Urothelium cell line (cell line): ENCODE measurements at regions not wholly inside any gene's neighbourhood (a gene's known extent, or its start where the extent isn't known, plus 50 kb on each side); places are given as distances from the start of the nearest gene placed in this dataset.

ENCODE experiments used
- DNase-seq: peaks from one replicate; pipeline ENCODE4 v3.0.0; 2011; ENCODE audit warnings: low spot score, mixed read lengths
- FAIRE-seq: peaks from 2 replicates; lab custom pipeline; 2011; peaks lifted over from hg19 to GRCh38; lab: Jason Lieb, UNC

DNA sequence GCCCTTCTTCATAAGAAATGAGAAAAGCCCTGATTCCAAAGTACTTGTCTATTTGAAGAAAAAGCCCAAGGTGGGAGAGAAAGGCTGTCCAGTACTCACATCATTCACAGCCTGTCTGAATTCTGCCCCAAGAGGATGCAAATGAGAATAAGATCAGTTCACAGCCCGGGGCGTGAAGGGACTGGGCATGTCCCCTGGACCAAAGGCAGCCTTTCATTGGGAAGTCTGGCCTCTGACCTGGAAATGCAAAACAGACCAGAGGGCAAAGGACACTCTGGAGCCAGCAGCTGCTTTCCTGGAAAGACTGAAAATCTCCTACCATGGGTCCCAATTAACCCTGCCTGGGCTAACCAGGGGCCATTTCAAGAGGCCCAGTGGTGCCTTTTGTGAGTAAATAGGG is 191.2 kb upstream of the PELI2 start:
- no peak for FAIRE-seq
- no peak for DNase-seq

DNA sequence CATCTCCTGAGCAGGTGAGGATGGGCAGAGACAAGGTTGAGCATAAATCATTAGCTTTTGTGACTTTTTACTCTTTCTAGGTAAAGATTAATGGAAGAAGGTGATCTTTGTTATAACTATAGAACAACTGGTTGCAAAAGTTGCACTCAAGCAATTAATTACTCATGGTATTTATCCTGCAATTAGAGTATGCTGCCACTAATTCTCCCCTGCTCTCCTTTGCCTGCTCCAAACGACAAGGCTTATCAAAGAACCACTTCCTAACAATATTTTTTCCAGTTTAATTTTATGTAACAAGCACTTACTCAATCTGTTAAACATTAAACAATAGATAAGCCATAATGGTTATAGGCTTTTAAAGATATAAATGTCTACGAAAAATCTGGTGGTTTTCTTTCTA is 189.9 kb upstream of the PELI2 start:
- DNase-seq (no peak), FAIRE-seq (no peak)

DNA sequence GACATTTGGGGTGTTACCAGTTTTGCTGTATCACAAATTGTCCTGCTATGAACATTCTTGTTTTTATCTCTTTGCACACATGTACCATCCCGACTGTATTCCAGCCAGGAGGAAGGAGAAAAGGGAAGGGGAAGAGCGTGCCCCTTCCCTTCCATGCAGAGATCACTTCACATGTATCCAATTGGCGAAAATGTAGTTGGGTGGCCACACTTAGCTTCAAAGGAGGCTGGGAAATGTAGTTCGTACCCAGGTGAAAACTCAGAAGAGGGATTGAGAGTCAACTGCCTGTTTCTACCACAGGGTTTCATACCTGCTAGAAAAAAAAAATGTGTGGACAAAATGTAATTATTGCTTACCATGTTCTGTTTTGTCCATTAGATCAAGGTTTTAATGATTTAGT is 189.1 kb upstream of the PELI2 start:
- no peak for DNase-seq

DNA sequence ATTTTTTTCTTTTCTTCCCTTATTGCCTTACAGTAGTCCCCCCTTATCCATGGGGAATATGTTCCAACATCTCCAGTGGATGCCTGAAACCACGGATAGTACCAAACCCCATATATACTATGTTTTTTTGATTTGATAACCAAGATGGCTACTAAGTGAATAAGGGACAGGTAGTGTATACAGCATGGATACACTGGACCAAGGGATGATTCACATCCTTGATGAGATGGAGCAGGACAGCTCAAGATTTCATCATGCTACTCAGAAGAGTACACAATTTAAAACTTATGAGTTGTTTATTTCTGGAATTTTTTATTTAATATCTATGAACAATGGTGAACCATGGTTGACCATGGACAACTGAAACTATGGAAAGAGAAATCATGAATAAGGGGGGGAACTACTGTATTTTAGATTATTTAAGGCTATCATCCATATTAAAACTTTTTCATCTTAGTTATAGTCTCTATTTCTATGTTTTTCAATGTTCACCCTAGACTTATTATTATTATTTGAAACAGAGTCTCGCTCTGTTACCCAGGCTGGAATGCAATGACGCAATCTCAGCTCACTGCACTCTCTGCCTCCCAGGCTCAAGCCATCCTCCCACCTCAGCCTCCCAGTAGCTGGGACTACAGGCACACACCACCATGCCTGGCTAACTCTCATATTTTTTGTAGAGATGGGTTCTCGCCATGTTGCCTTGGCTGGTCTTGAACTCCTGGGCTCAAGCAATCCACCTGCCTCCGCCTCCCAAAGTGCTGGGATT is 188.0 kb upstream of the PELI2 start:
- FAIRE-seq (no peak), DNase-seq (no peak)

More for the DNA sequence above, 189.1 kb upstream of the PELI2 start:
- peak; percentile 68 for FAIRE-seq

DNA sequence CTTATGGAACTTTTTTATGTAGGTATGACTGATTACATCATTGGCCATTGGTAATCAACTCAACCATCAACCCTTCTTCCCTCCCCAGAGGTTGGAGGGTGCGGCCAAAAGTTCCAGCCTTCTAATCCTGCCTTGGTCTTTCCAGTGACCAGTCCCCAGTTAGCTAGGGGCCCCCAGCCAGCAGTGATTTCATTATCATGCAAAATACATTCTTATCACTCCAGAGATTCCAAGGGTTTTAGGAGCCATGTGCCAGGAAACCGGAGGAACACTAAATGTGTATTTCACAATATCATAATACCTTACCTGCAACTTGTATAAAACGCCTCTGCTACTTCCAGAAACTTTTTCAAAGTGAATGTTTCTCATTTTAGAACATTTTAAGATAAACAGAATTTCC is 181.5 kb upstream of the PELI2 start:
- FAIRE-seq (no peak), DNase-seq (no peak)

DNA sequence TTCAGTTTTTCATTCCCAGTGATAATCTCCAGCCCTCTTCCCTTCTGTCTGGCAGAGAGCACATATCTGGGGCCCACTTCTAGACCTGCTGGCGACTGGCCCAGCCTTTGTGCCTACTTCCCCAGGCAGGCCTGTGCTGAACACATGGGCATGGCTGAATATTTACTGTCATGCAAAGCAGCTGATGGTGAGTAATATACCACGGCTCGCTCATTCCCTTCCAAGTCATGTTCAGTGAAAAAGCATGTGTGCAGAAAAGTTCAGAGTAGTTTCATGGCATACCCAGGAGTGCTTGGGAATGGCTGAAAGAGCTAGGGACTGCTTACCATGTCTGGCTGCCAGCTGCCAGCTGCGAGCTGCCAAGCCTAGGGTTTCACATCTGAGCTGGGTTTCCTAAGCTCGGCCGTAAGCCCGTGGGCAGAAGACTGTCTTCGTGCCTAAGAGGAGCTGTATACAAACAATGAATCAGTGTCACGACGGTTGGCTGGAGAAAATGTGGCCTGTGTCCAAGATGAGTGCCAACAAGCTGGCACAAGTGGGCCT is 179.9 kb upstream of the PELI2 start:
- FAIRE-seq (peak; percentile 78), DNase-seq (peak; percentile 35)

DNA sequence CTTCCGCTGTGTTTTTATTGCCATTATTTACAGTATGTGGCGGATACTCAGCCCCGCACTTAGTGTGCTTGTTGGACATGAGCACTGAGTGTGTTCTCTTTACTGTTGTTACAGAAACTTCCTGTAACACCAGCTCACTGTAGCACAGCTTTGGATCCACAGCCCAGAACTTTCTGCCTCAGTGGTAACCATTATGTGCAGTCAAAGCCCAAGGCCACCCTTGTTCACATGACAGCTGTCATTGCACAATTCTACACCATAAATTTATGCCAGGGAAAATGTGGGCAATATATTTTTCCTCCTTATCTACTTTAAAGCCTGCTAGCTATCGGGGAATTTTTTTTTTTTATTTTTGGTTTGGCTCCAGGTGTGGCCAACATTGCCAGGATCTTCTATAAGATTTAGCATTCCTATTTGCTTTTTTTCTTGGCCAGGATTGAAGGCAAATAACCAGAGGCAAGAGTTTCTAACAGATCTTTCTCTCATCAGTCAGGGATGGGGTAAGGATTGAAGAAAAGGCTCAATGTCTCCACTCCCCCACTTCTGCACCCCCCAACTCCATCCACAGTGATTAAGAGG is 176.0 kb upstream of the PELI2 start:
- DNase-seq, result no peak
- FAIRE-seq, result no peak

DNA sequence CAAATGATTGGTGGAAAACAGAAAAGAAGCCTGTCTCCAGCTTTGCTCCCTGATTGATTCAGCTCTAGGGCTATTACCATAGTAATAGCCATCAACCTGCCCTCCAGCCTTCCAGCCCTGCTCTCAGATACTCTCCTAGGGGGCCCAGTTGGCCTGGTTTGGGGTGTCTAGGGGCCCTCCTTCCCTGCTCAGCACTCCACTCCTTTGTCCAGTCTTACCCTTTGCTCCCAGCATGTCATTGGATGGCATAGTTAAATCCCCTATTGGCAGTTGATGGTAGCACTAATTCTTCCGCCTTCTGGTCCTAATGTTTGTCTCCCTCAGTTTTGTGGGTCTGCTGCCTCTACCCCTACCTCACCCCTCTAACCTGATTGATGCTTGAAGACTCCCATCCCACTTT is 175.4 kb upstream of the PELI2 start:
- DNase-seq (no peak), FAIRE-seq (no peak)

DNA sequence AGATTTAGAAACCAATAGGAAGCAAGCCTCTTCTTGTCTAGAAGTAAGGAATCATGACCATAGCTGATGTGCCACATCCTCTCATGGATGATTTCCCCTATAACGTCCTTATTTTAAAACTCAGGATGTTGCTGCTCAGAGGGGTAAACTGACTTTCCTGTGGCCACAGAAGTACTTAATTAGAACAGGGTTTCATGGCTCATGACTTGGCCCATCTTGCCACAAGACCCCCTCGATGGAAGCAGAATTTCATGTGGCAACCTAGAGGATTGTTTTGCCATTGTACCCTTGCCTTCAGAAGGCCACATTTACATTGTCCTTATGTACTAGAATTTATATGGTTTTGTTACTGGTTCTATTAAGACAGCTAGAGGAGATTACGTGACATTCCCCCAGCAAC is 173.5 kb upstream of the PELI2 start:
- FAIRE-seq, result peak; percentile 23
- no peak for DNase-seq

DNA sequence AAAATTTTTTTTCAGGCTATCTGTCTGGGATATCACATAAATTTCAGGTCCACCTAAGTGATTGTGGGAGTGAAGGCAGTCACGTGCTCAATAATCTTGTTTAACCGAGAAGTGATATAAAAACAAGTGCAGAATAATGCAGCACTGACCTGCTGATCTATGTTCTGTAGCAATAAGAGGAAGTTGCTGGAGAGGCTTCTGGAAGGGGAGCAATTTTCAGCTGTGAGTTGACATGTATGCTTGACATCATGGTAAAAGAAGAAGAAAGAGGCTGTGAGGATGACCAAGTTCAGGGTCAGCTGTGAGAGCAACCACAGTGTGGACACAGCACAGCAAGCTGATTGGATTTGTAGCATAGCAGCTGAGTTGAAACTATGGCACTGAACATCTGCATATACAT is 172.0 kb upstream of the PELI2 start:
- FAIRE-seq (peak; percentile 44), DNase-seq (no peak)

DNA sequence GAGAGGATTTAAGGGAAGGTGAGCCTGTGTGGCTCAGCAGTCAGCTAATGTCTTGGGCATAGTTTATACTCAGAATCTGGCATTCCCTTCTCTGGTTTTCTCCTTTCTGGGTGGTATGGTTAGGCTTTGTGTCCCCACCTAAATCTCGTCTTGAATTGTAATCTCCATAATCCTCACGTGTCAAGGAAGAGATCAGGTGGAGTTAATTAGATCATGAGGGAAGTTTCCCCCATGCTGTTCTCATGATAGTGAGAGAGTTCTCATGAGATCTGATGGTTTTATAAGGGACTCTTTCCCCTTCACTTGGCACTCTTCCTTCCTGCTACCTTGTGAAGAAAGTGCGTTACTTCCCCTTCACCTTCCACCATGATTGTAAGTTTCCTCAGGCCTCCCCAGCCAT is 169.8 kb upstream of the PELI2 start:
- no peak for FAIRE-seq
- no peak for DNase-seq

DNA sequence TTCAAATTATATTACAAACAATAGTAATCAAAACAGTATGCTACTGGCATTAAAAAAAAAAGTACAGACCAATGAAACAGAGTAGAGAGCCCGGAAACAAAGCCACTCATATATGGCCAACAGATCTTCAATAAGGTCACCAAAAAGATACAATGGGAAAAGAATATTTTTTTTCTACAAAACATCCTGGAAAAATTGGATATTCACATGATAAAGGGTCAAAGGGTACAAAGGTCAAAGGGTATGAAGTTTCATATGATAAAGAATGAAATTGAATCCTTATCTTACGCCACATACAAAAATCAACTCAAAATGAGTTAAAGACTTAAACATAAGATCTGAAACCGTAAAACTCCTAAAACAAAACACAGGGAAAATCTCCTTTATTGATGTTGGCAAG is 168.5 kb upstream of the PELI2 start:
- DNase-seq, result no peak
- FAIRE-seq, result no peak

DNA sequence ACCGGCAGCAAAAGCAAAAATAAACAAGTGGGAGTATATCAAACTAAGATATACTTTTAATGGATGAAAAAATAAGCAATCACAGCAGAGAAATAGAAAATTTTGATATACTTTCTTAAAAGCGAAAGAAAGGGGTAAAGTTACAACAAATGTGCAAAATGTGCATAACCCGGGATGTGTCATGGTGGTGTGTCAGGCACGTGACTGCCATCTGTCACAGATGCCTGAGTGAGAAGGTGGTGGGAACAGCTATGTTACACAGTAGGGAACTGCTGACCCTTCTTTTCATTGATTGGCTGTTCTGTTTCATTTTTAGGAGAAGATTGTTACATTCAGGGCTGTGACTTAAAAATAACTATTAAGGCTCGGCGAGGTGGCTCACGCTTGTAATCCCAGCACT is 168.1 kb upstream of the PELI2 start:
- DNase-seq, result no peak
- FAIRE-seq, result peak; percentile 75

DNA sequence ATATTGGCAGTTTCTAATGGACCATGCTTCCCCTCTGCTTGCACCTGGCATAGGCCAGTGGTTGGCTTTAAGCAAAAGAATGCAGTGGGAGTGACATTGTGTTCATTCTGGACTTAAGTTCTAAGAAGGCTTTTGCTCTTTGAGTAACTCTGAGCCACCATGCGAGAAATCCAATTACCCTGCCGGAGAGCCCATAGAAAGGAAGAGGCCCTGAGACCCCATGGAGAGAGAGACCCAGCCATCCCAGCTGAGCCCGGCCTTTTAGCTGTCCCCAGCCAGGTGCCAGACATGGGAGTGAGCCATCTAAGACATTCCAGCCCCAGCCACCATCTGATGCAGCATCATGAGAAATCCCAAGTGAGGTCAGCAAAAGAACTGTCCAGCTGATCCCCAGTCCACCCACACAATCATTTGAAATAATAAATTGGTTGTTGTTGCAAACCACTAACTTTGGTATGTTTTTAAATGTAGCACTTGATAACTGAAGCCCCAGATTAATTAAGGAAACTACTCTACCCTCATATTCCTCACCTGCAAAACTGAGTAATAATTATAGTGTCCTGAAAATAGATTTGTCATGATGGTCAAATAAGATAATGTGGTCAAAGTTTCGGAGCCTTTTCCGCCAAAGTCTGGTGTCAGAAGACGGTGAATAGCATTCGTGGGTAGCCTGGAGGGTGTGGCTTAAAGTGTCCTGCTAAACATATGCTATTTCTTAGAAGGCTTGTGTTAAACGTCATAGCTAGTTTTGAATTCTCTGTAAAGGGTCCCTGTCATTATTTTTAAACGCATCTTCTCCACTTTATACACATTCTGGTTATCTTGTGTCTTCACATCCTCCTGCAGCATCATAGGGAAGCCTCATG is 166.6 kb upstream of the PELI2 start:
- FAIRE-seq (no peak), DNase-seq (no peak)

DNA sequence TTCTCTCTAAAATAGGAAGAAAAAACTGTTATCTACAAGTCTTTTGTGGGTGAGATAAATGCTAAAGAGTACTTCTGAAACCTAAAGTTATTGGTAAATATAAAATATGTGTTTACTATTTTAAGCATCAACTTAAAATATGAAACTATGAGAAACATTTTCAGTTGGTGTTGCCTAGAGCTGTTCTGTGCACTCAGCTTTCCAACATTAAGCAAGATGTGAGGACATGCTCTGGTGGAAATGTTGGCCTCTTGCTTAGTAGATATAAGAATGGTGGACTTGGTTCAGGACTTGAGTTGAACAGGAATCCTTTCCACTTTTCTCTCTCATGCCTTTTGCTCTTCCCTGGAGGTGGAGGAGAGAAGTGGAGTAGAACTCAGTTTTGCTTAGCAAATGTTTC is 164.1 kb upstream of the PELI2 start:
- FAIRE-seq, result no peak

DNA sequence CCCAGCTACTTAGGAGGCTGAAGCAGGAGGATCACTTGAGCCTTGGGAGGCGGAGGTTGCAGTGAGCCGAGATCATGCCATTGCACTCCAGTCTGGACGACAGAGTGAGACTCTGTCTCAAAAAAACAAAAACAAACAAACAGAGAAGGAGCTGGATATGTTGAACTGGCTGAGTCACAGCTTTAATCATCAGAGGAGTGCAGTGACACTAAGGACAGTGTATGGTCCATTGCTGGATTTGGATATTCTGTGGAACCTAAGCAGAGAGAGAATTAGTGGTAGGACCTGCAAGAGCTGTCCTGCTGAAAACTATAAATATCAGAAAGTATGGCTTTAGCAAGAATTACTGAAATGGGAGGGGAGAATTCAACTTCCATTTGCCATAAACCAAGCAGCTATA is 163.0 kb upstream of the PELI2 start:
- DNase-seq (no peak), FAIRE-seq (no peak)

More for the DNA sequence above, 164.1 kb upstream of the PELI2 start:
- DNase-seq, result no peak

DNA sequence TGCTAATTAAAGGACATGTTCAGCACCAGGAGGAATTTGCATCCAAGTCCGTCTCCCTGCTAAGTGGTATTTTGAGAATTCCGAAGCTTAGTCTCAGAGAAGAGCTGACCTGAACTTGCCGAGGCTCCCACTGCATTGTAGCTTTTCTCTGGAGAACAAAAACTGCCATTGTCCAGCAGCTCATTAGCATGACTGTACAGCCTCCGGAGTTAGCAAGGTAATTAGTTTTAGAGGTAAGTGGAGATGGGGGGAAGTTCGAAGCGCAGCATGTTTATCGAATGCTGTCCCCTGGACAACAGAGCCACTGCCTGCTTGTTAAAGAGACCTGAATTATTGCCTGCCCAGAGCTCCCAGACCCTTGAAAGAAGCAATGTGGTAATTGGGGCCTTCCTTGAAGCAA is 160.3 kb upstream of the PELI2 start:
- FAIRE-seq (peak; percentile 52), DNase-seq (no peak)

DNA sequence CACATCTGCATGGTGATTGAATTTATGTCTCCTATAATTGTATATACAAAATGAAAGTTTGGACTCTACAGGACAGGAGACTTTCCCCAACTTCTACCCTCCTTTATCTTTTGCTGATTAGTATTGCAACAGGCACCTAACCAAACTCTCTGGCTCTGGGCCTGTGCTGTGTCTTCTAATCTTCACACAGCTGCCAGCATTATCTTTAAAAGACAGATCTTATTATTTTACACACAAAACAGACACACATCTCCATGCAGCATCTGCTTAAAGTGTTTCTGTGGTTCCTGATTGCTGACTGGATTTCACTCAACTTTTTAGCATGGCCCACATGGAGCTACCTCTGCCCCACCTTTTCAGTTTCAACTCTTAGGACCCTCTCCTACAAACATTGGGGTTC is 154.9 kb upstream of the PELI2 start:
- DNase-seq (no peak), FAIRE-seq (no peak)

DNA sequence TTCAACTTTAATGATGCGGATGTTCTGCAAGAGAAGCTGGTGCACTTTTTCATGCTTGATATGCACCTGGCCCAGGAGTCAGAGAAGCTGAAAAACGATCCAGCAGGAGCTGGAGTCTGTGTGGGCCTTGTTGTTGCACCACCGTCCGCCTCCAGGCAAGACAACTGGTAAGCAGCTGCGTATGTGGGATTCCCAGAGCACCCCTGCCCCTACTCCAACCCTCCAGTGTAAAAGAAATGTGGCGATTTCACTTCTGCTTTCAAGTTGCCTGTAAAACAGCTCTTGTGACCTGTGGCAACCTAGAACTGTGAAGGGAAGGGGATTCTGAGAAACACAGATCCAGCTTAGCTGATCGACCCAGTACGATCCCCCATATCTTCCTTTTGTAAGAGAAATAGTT is 154.1 kb upstream of the PELI2 start:
- DNase-seq, result no peak

DNA sequence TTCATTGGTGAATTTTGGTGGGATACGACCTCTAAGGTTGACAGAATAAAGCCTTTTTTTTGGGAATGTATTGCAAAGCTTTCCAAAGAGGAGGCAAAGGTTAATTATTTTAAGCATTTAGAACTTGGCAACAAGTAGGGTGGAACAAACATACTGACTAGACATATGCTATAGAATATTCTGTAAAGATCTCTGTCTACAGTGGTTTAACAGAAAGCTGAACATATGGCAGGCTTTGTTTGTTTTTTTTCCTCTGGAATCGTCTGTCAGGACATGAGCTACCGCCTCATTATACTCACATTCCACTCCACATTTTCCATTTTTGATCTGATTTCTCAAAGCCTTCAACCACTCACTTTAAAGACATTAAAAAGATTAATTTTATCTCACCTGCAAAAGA is 153.4 kb upstream of the PELI2 start:
- no peak for DNase-seq
- FAIRE-seq, result no peak

More for the DNA sequence above, 154.1 kb upstream of the PELI2 start:
- no peak for FAIRE-seq

DNA sequence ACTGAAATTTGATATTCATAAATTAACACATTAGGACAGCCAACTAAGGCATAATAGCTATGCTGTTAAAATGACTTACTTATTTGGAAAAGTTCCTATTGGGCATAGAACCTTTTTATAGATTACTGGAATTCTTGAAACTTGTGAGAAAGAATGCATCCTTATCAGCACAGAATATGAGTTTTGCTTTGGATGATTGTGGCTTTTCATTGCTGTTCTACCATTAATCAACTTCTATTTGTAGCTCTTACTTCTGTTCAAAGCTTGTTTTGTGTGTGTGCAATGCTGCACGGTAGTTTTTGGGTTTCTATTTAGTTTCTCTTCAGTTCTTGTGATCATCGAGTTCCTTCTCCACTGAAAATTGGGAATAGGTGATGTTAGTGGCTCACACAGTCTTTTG is 152.4 kb upstream of the PELI2 start:
- no peak for DNase-seq
- FAIRE-seq, result no peak

DNA sequence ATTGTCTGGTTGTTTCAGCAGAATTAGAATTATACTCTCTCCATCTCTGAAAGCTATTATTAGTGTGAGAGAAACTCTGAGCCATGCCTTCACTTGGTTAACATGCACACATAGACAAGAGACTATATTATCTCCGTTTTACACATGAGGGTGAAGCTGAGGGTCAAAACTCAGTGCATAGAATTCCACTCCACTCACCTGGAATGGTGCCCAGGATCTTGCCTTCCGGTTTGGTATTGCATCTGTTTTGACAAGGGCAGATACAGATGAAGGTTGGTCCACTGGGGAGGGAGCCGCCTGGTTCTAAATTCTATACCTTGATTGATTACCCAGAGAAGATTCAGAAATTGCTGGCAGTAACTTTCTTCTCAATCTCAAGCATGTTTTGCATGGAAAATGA is 149.5 kb upstream of the PELI2 start:
- FAIRE-seq (no peak), DNase-seq (peak; percentile 20)
